GM18520 (cell line): ENCODE measurements at regions not wholly inside any gene's neighbourhood (a gene's known extent, or its start where the extent isn't known, plus 50 kb on each side); places are given as distances from the start of the nearest gene placed in this dataset.
"Not testable (repeated sequence)": the region's sequence is repeated elsewhere in the genome, so short reads cannot be mapped to it uniquely, and the experiment has no call there.

ENCODE experiments used
- ATAC-seq: cut with Tn5 transposase; IDR thresholded peaks from one replicate; pipeline ENCODE4 v1.9.1; 2021; ENCODE audit not compliant: unreplicated experiment

DNA sequence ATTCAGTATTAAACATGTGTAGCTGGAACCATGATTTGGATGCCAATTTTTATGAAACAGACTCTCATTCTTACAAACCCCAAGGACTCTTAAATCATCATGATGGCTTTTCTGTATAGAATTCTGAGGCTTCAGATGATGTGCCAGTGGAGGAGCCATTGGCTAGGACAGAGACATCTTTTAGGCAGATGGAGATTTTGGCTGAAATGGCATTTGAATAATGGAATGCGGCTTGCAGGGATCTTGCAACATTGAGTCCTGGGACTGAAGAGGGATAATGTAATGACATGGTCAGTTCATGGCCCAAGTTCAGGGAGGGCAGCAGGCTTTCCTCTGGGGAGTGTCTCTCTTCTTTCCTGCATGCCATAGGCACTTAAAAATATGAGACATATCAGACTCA is 172.4 kb downstream of the ABCA8 start:
- ATAC-seq: no peak

DNA sequence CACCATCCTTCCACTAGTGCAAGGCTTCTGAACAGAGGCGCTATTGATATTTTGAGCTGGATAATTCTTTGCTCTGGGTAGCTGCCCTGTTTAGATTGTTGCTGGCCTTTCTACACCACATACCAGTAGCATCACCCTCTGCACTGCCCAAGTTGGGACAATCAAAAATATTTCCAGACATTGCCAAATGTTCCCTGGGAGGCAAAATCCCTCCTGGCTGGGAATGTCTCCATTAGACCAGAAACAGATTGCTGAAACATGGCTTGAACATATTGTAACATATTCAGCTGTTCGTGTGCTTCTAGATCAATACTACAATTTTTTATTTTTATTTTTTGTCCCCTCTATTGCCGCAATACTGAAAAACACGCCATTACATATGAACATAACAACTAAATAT is 174.6 kb downstream of the ABCA8 start:
- no peak for ATAC-seq

DNA sequence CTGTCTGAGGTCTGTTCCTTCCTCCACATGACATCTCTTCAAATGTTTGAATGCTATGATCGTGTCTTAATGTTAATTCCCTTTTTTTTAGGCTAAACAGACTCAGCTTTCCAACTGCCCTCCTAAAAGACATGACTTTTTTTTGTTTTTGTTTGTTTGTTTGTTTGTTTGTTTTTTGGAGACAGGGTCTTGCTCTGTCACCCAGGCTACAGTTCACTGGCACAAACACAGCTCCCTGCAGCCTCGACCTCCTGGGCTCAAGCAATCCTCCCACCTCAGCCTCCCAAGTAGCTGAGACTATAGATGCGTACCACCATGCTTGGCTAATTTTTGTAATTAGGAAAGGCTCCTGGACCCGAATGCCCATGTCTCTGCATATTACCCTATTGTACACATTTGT is 176.5 kb downstream of the ABCA8 start:
- no peak for ATAC-seq

GRCh38 chr17:68777856-68778694 is 176.9 kb upstream of the FAM20A start:
- no peak for ATAC-seq

- no peak for ATAC-seq
Observed at GRCh38 chr17:68777243-68777855, 176.2 kb upstream of the FAM20A start.

DNA sequence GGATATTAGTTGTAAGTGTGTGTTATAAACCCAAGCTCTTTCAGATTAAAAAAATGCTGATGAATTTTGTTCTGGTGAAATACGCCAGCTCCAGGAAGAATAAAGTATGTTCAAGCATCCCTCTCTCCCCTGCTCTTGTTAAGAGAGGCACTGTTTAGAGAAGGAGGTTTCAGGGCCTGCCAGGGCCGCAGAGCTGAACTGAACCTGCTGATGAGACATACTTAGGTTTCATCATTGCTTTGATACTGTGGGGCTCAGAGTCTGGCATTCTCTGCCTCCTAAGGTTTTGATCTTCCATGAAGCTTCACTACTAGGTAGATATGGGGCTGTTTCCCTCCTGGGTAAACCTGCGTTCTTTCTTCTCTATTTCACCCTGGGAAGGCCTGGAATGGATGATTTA is 175.3 kb upstream of the FAM20A start:
- ATAC-seq: no peak

DNA sequence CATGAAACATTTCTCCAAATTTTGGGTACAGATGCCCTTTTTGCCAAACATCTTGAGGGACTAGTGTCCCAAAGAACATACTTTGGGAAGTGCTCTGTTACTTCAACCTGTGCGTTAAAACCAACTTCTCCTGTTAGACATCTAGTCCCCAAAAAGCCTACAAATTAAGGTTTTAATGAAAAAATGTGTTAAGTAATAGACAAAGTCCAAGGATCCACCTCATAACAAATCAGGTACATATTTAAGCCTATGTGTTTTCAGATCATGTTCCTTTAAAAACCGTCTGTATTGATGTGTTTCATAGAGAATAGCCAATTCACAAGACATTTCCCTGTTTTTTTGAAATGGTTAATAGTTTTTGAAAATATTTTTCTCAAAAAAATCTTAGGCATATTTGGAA is 174.8 kb upstream of the FAM20A start:
- no peak for ATAC-seq

- ATAC-seq: no peak
Observed at GRCh38 chr17:68775318-68775717, 174.2 kb upstream of the FAM20A start.

GRCh38 chr17:68771867-68772515 is 170.8 kb upstream of the FAM20A start:
- ATAC-seq: no peak

GRCh38 chr17:68768804-68769203 is 167.6 kb upstream of the FAM20A start:
- no peak for ATAC-seq

GRCh38 chr17:68766640-68767039 is 165.5 kb upstream of the FAM20A start:
- no peak for ATAC-seq

GRCh38 chr17:68763562-68763961 is 162.4 kb upstream of the FAM20A start:
- no peak for ATAC-seq

DNA sequence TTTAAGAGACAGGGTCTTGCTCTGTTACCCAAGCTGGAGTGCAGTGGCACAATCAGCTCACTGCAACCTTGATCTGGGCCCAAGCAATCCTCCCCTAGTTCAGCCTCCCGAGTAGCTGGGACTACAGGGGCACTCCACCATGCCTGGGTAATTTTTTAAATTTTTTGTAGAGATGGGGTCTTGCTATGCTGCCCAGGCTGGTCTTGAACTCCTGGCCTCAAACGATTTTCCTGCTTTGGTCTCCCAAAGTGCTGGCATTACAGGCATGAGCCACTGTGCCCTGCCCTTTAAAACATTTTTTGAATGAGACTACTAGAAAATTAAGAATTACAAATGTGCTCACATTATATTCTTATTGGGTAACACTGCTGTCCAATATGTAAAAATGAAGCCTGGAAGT is 161.7 kb upstream of the FAM20A start:
- ATAC-seq: no peak

DNA sequence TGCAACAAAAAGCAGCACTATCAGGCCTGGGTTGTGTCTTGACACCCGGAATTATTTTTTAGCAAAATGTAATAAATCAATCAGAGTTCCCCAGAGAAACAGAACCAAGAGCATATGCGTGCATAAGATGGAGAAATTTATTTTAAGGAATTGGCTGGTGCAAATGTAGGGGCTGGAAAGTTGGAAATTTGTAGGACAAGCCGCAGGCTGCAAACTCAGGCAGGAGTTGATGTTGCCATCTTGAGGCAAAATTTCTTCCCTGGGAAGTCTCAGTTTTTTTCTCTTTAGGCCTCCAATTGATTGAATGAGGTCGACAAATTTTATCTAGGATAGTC is 158.9 kb upstream of the FAM20A start:
- no peak for ATAC-seq

- ATAC-seq: peak; percentile 50
Observed at GRCh38 chr17:68759343-68760140, 158.4 kb upstream of the FAM20A start.

- no peak for ATAC-seq
Observed at GRCh38 chr17:68759002-68759342, 157.8 kb upstream of the FAM20A start.

DNA sequence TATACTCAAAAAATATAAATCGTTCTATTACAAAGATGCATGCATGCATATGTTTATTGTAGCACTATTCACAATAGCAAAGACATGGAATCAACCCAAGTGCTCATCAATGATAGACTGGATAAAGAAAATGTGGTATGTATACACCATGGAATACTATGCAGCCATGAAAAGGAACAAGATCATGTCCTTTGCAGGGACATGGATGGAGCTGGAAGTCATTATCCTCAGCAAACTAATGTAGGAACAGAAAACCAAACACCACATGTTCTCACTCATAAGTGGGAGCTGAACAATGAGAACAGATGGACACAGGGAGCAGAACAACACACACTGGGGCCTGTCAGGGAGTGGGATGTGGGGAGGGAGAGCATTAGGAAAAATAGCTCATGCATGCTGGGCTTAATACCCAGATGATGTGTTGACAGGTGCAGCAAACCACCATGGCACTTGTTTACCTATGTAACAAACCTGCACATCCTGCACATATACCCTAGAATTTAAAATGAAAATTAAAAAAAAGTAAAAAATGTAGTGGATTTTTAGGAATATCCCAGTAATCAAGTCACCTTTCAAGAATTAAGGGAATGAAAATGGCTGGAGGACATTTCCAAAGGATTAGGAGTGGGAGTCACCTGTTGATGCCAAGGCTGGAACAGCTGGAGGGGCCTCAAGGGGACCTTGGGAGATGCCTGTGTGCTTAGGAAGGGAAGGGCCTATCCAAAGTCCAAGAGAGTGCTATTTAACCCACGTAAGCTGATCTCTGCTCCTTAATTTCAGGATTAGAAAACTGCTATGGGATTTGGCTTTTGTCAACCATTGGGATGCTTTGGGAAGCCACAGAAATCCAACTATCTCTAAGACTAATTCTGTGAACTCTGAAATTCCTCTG is 156.9 kb upstream of the FAM20A start:
- ATAC-seq: not testable (repeated sequence)

GRCh38 chr17:68753985-68754769 is 153.0 kb upstream of the FAM20A start:
- ATAC-seq: no peak

GRCh38 chr17:68750208-68750562 is 149.0 kb upstream of the FAM20A start:
- ATAC-seq: no peak
